ENCODE measurements at regions not wholly inside any gene's neighbourhood (a gene's known extent, or its start where the extent isn't known, plus 50 kb on each side); places are given as distances from the start of the nearest gene placed in this dataset.
A peak's percentile ranks its signal among the peaks of the same experiment; 100 is the strongest.
"Not testable (repeated sequence)": the region's sequence is repeated elsewhere in the genome, so short reads cannot be mapped to it uniquely, and the experiment has no call there.

DNA sequence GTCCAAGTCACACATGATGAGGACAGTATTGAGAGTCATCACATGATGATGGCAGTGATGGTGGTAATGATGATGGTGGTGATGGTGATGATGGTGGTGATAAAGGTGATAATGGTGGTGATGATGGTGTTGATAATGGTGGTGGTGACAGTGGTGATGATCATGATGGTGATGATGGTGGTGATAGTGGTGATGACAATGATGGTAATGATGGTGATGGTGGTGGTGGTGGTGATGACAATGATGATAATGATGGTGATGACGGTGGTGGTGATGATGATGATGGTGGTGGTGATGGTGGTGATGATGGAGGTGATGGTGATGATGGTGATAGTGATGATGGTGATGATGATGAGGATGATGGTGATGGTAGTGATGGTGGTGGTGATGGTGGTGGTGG, 190.2 kb upstream of the ZNF469 start:
- no peak overlapping the region for H3K4me3 ChIP-seq (ENCODE audit: insufficient read depth, low read length)
- no peak overlapping the region for H3K4me2 ChIP-seq (ENCODE audit: insufficient read depth, low read length)
- TF ChIP-seq, protein P1, sequence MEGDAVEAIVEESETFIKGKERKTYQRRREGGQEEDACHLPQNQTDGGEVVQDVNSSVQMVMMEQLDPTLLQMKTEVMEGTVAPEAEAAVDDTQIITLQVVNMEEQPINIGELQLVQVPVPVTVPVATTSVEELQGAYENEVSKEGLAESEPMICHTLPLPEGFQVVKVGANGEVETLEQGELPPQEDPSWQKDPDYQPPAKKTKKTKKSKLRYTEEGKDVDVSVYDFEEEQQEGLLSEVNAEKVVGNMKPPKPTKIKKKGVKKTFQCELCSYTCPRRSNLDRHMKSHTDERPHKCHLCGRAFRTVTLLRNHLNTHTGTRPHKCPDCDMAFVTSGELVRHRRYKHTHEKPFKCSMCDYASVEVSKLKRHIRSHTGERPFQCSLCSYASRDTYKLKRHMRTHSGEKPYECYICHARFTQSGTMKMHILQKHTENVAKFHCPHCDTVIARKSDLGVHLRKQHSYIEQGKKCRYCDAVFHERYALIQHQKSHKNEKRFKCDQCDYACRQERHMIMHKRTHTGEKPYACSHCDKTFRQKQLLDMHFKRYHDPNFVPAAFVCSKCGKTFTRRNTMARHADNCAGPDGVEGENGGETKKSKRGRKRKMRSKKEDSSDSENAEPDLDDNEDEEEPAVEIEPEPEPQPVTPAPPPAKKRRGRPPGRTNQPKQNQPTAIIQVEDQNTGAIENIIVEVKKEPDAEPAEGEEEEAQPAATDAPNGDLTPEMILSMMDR (IDR thresholded peaks at IDR 0.05; ENCODE audit: extremely low read depth, low read depth, low read length) = no peak
- no peak overlapping the region for H2AFZ ChIP-seq (ENCODE audit: low read length)
- H3K27me3 ChIP-seq (ENCODE audit: insufficient read depth, low read length) = no peaks in the 10 kb centered on the region
- no peak overlapping the region for H3K27ac ChIP-seq (ENCODE audit: low read depth, low read length)
- H3K9me3 ChIP-seq (ENCODE audit: low read depth, low read length) = no peaks in the 10 kb centered on the region
- H4K20me1 ChIP-seq (ENCODE audit: insufficient read depth, low read length) = no peaks in the 10 kb centered on the region
- no peak for DNase-seq (ENCODE audit: insufficient read length, low spot score, missing footprints)
- H3K4me1 ChIP-seq (ENCODE audit: insufficient read depth, low read length) = no peaks in the 10 kb centered on the region
- no peaks in the 10 kb centered on the region for H3K79me2 ChIP-seq (ENCODE audit: insufficient read depth, low read length)
- no peaks in the 10 kb centered on the region for H3K36me3 ChIP-seq (ENCODE audit: insufficient read depth, low read length)

DNA sequence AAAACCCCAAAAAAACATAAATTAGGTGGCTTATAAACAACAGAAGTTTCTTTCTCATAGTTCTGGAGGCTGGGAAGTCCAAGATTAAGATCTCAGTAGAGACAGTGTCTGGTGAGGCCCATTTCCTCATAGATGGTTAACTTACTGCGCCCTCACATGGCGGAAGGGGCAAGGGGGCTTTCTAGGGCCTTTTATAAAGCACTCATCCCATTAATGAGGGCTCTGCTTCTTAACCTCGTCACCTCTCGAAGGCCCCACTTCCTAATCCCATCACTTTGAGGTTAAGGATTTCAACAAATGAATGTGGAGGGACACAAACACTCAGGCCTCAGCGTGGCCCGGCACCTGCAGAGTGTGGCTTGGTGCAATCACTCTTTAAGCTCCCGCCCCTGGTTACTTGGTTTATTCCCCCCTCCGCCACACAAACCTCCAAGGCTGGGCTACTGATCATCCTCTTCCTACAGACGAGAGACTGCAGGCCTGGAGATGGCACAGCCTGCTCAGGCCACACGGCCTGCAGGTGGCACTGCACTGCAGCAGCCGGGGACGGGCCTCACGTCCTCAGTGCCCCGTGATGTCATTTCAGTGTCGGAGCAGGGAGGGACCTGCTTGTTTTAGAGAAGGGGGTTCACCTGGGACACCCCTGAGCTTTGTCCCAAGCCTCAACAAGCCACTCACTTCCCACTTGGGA, 188.9 kb upstream of the ZNF469 start:
- not testable (repeated sequence) for H4K20me1 ChIP-seq (ENCODE audit: insufficient read depth, low read length); H3K4me1 ChIP-seq (ENCODE audit: insufficient read depth, low read length); H3K27ac ChIP-seq (ENCODE audit: low read depth, low read length); H3K9me3 ChIP-seq (ENCODE audit: low read depth, low read length); H3K4me3 ChIP-seq (ENCODE audit: insufficient read depth, low read length); H3K27me3 ChIP-seq (ENCODE audit: insufficient read depth, low read length); H3K4me2 ChIP-seq (ENCODE audit: insufficient read depth, low read length); H3K79me2 ChIP-seq (ENCODE audit: insufficient read depth, low read length); H3K36me3 ChIP-seq (ENCODE audit: insufficient read depth, low read length); H2AFZ ChIP-seq (ENCODE audit: low read length); DNase-seq (ENCODE audit: insufficient read length, low spot score, missing footprints)
- TF ChIP-seq, protein P1 (IDR thresholded peaks at IDR 0.05; ENCODE audit: extremely low read depth, low read depth, low read length) = peak; percentile 52

- Histone ChIP-seq H3K27ac (ENCODE audit: low read depth, low read length) (no peak overlapping the region), H3K4me2 (ENCODE audit: insufficient read depth, low read length) (no peak overlapping the region)
These were observed 188.1 kb upstream of the ZNF469 start for GRCh38 chr16:88194397-88195268.

More at GRCh38 chr16:88194397-88195268, 188.1 kb upstream of the ZNF469 start:
- Histone ChIP-seq H2AFZ (ENCODE audit: low read length) (no peak overlapping the region), H3K27me3 (ENCODE audit: insufficient read depth, low read length) (no peaks in the 10 kb centered on the region), H4K20me1 (ENCODE audit: insufficient read depth, low read length) (no peaks in the 10 kb centered on the region), H3K4me1 (ENCODE audit: insufficient read depth, low read length) (no peaks in the 10 kb centered on the region), H3K9me3 (ENCODE audit: low read depth, low read length) (no peaks in the 10 kb centered on the region), H3K79me2 (ENCODE audit: insufficient read depth, low read length) (no peaks in the 10 kb centered on the region), H3K36me3 (ENCODE audit: insufficient read depth, low read length) (no peaks in the 10 kb centered on the region), H3K4me3 (ENCODE audit: insufficient read depth, low read length) (no peak overlapping the region)
- DNase-seq (ENCODE audit: insufficient read length, low spot score, missing footprints) = no peak
- TF ChIP-seq, protein P1 (IDR thresholded peaks at IDR 0.05; ENCODE audit: extremely low read depth, low read depth, low read length) = no peak

All from osteoblast (primary cell).